ENCODE measurements at regions not wholly inside any gene's neighbourhood (a gene's known extent, or its start where the extent isn't known, plus 50 kb on each side); places are given as distances from the start of the nearest gene placed in this dataset.
A peak's percentile ranks its signal among the peaks of the same experiment; 100 is the strongest.

DNA sequence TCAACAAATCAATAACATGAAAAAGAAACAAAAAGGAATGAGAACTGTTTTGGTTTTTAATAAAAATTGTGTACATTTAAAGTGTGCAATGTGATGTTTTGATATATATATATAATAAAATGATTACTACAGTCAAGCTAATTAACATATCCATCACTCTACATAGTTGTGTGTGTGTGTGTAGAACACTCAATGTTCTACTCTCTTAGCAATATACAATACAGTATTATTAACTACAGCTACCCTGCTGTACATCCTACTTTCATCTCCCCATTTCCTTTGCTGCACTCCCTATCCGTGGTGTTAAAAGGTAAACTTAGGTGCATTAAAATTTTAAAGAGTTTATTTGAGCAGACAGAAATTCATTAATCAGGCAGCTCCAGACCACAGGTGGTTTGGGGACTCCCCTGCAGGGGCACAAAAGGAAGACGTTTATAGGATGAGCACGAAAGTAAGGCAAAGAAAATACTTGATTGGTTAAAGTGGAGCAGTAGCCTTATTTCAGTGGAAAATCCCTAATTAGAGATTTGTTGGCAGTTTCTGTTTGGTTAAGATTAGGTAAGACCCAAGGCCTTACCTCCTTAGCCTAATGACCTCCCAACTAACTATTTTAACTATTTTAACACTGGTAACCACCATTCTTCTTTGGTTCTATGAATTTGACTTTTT, 61.8 kb upstream of the SNRK start:
- Histone ChIP-seq H3K27me3 (no peaks in the 10 kb centered on the region), H3K4me1 (ENCODE audit: insufficient read depth) (no peaks in the 10 kb centered on the region), H3K27ac (no peak overlapping the region), H3K79me2 (no peaks in the 10 kb centered on the region), H3K4me3 (no peak overlapping the region), H3K9me2 (replicated peaks; ENCODE audit: insufficient read depth) (no peaks in the 10 kb centered on the region), H3K4me2 (no peak overlapping the region), H2AFZ (no peak overlapping the region), H4K20me1 (ENCODE audit: insufficient read depth, poor library complexity, severe bottlenecking) (no peaks in the 10 kb centered on the region), H3K36me3 (replicated peaks; ENCODE audit: insufficient read depth, low read depth) (no peaks in the 10 kb centered on the region), H3K9me3 (ENCODE audit: low read depth) (no peaks in the 10 kb centered on the region)
- 81% methylated on average over 3 of the region's 3 CpGs for WGBS (ENCODE audit: low lambda C conversion rate, missing lambda C conversion rate)
- TF ChIP-seq EZH2phosphoT487 (IDR thresholded peaks at IDR 0.05; ENCODE audit: low read depth, severe bottlenecking, unreplicated experiment) (no peak), EZH2 (IDR thresholded peaks at IDR 0.05; ENCODE audit: borderline replicate concordance) (no peak)
- TF ChIP-seq, protein P1, sequence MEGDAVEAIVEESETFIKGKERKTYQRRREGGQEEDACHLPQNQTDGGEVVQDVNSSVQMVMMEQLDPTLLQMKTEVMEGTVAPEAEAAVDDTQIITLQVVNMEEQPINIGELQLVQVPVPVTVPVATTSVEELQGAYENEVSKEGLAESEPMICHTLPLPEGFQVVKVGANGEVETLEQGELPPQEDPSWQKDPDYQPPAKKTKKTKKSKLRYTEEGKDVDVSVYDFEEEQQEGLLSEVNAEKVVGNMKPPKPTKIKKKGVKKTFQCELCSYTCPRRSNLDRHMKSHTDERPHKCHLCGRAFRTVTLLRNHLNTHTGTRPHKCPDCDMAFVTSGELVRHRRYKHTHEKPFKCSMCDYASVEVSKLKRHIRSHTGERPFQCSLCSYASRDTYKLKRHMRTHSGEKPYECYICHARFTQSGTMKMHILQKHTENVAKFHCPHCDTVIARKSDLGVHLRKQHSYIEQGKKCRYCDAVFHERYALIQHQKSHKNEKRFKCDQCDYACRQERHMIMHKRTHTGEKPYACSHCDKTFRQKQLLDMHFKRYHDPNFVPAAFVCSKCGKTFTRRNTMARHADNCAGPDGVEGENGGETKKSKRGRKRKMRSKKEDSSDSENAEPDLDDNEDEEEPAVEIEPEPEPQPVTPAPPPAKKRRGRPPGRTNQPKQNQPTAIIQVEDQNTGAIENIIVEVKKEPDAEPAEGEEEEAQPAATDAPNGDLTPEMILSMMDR (IDR thresholded peaks at IDR 0.05; ENCODE audit: poor library complexity), result no peak
- DNase-seq (ENCODE audit: low spot score), result no peak

DNA sequence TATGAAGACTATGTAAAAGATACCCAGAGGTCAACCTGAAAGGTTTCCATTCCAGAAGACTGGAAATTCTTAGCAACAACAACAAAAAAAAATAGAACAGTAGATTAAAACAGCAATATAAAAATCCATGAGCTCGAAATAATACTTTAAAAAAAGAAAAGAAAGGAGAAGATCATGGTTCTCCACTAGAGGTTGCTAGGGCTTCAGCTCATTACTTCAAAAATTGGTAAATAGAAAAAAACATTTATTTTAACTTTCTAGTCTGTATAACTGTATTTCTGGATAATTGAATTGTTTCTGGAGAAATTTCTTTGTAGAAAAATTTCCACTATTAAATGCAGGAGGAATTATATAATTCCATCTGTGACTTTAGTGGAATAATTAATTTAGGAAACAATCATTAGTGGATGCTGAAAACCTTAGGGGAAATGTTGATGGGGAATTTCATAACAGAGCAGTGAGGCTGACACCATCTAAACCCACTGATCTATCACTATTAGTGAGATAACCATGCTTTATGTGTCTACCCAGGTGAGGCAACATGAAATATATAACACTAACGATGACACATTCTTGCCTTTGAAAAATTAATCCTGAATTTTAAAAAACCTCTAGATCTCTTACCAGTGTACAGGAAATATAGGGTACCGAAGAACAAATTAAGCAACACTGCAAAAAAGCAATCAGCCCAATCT, 62.5 kb upstream of the SNRK start:
- TF ChIP-seq, protein P1 (IDR thresholded peaks at IDR 0.05; ENCODE audit: poor library complexity), result peak; percentile 28
- TF ChIP-seq EZH2phosphoT487 (IDR thresholded peaks at IDR 0.05; ENCODE audit: low read depth, severe bottlenecking, unreplicated experiment), result no peak
- Histone ChIP-seq H3K27me3 (no peaks in the 10 kb centered on the region), H3K9me3 (ENCODE audit: low read depth) (no peaks in the 10 kb centered on the region), H3K4me2 (no peak overlapping the region), H2AFZ (no peak overlapping the region), H3K27ac (no peak overlapping the region), H3K79me2 (no peaks in the 10 kb centered on the region), H3K4me3 (no peak overlapping the region), H3K9me2 (replicated peaks; ENCODE audit: insufficient read depth) (no peaks in the 10 kb centered on the region), H3K36me3 (replicated peaks; ENCODE audit: insufficient read depth, low read depth) (no peaks in the 10 kb centered on the region), H4K20me1 (ENCODE audit: insufficient read depth, poor library complexity, severe bottlenecking) (no peaks in the 10 kb centered on the region), H3K4me1 (ENCODE audit: insufficient read depth) (no peaks in the 10 kb centered on the region)
- DNase-seq (ENCODE audit: low spot score), result no peak
- 88% methylated on average over 3 of the region's 3 CpGs for WGBS (ENCODE audit: low lambda C conversion rate, missing lambda C conversion rate)

DNA sequence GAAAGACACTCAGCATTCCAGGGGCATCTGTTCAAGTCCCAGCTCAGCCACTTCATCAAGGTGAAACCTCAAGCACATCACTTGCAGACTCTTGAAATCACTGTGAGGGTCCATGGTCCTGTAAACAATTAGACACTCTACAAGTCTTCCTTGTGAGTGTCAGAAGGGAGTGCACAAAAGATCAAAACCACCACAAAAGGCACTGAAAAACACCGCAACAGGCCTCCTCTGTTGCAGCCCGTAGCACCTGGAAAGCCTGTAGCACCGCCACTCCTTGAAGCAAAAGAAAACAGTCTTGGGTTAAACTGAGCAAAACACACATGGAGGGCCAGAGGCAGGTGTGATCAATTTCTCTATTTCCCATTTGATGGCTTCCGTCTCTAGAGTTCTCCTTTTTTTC, 63.8 kb upstream of the SNRK start:
- Histone ChIP-seq H3K4me3 (no peak overlapping the region), H3K79me2 (no peaks in the 10 kb centered on the region), H3K27me3 (no peaks in the 10 kb centered on the region), H3K9me3 (ENCODE audit: low read depth) (no peaks in the 10 kb centered on the region), H3K4me1 (ENCODE audit: insufficient read depth) (no peaks in the 10 kb centered on the region), H2AFZ (no peak overlapping the region), H4K20me1 (ENCODE audit: insufficient read depth, poor library complexity, severe bottlenecking) (no peaks in the 10 kb centered on the region), H3K36me3 (replicated peaks; ENCODE audit: insufficient read depth, low read depth) (no peaks in the 10 kb centered on the region), H3K27ac (no peak overlapping the region), H3K4me2 (no peak overlapping the region), H3K9me2 (replicated peaks; ENCODE audit: insufficient read depth) (no peaks in the 10 kb centered on the region)
- WGBS (ENCODE audit: low lambda C conversion rate, missing lambda C conversion rate), result 94% methylated on average over 4 of the region's 4 CpGs
- no peak for DNase-seq (ENCODE audit: low spot score)
- TF ChIP-seq EZH2 (IDR thresholded peaks at IDR 0.05; ENCODE audit: borderline replicate concordance), result no peak
- TF ChIP-seq EZH2phosphoT487 (IDR thresholded peaks at IDR 0.05; ENCODE audit: low read depth, severe bottlenecking, unreplicated experiment), result no peak
- TF ChIP-seq, protein P1 (IDR thresholded peaks at IDR 0.05; ENCODE audit: poor library complexity), result no peak

All from hepatocyte (in vitro differentiated cells).